Activated naive CD4-positive, alpha-beta T cell treated with anti-CD3 and anti-CD28 coated beads, Interleukin-2, amount 50 U/mL, for 24 hours (primary cell): ENCODE measurements at regions not wholly inside any gene's neighbourhood (a gene's known extent, or its start where the extent isn't known, plus 50 kb on each side); places are given as distances from the start of the nearest gene placed in this dataset.
A peak's percentile ranks its signal among the peaks of the same experiment; 100 is the strongest.

Experiments
- H3K27ac Mint-ChIP-seq: one replicate; pipeline ENCODE4 v1.8.0; 2021; ENCODE audit warnings: mild to moderate bottlenecking, mixed read lengths
- H3K27me3 Mint-ChIP-seq: one replicate; pipeline ENCODE4 v1.8.0; 2021; ENCODE audit warnings: mixed read lengths
- H3K36me3 Mint-ChIP-seq: one replicate; pipeline ENCODE4 v1.8.0; 2021; ENCODE audit warnings: mixed read lengths
- H3K4me1 Mint-ChIP-seq: one replicate; pipeline ENCODE4 v1.8.0; 2021; ENCODE audit warnings: mixed read lengths
- H3K4me3 Mint-ChIP-seq: one replicate; pipeline ENCODE4 v1.8.0; 2021; ENCODE audit warnings: mild to moderate bottlenecking, mixed read lengths
- H3K9me3 Mint-ChIP-seq: one replicate; pipeline ENCODE4 v1.8.0; 2021; ENCODE audit warnings: mixed read lengths

DNA sequence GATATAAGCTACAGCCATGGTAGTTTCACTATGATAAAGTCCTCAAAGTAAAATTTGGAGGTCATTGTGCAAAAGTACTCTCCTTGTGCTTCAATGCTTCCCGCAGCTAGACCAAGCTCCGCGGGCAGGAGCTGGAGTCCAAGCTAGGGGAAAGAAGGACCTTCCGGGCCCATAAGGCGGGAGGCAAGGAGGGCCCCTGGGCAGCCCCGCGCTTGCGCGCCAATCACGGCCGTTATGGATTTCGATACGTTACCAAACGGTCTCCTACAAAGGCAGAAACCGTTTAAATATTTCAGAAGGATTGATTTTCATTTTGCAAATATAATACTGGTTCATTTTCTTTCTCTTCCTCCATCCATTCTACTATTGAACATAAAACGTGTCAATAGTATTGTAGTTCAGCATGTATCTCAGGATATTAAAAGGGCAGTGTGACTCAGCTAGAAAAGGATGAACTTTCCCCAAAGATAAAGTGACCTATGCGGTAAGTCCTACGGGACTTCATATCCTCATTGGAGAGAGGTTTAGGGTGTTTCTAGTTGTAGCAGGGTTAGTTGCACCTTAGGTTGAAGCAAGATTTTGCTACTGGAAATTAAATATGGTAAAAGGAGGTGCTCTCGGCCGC lies 128.0 kb downstream of the KIF20B start:
- no peak overlapping the region for H3K4me3 Mint-ChIP-seq
- no peak overlapping the region for H3K27ac Mint-ChIP-seq
- no peaks in the 10 kb centered on the region for H3K36me3 Mint-ChIP-seq
- no peaks in the 10 kb centered on the region for H3K9me3 Mint-ChIP-seq
- peaks cover 10% of the 10 kb centered on the region for H3K27me3 Mint-ChIP-seq
- no peaks in the 10 kb centered on the region for H3K4me1 Mint-ChIP-seq

DNA sequence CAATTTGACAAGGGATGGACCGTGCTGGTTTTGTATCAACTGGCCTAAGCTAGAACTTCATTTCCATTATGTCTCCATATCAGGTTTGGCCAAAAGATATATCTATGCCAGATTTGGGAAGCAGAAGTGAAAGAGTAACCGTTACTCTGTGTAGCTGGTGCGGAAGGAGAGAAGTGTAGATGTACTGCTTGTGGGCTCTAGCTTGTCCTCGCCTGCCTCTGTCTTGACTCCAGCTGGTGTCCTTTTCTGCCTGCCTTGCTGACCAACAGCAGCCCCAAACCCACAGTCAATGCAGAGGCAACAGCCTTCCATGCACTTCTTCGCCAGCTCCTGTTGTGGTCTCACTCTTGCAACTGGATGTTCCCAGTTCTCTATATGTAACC lies 128.5 kb downstream of the KIF20B start:
- H3K4me3 Mint-ChIP-seq = no peak overlapping the region

DNA sequence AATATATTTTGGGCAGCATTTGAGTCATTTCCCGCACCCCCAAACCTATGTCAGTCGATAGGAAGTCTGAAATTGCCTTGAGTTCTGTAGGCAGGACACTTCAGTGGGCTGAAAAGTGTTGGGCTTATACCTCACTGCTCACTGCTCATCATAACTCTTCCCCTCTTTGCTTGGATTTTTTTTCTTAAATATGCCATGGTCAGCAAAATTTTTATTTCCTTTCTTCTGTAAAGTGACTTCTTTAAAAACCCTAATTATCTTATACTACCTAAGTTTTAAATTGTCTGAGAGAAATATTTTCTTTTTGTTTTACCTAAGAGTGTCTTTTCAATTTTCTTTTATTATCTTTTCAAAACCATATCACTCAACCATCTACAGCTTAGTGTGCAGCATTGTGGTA lies 129.2 kb downstream of the KIF20B start:
- Mint-ChIP-seq H3K4me1 (no peaks in the 10 kb centered on the region), H3K36me3 (no peaks in the 10 kb centered on the region), H3K9me3 (no peaks in the 10 kb centered on the region), H3K27ac (no peak overlapping the region), H3K4me3 (no peak overlapping the region), H3K27me3 (peaks cover 10% of the 10 kb centered on the region)

More for the DNA sequence above, 128.5 kb downstream of the KIF20B start:
- H3K27ac Mint-ChIP-seq = no peak overlapping the region
- H3K27me3 Mint-ChIP-seq = peaks cover 10% of the 10 kb centered on the region
- no peaks in the 10 kb centered on the region for H3K9me3 Mint-ChIP-seq
- no peaks in the 10 kb centered on the region for H3K36me3 Mint-ChIP-seq
- no peaks in the 10 kb centered on the region for H3K4me1 Mint-ChIP-seq

DNA sequence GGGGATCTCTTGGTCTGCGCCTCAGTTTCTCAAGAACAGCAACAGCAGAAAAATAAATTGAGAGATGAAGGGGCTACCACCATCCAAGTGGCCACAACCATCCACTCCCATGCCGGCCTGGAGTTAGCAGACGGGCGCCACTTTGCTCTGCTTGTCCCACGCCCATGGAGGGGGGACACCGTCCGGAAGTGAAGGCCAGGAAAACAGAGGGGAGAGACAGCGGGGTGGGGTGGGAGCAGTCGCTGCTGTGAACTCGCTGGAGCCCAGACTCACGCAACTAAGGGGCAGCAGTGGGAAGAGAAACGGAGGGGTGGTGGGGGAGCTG lies 135.4 kb downstream of the KIF20B start:
- H3K27me3 Mint-ChIP-seq = peaks cover 5% of the 10 kb centered on the region
- no peaks in the 10 kb centered on the region for H3K9me3 Mint-ChIP-seq
- H3K36me3 Mint-ChIP-seq = no peaks in the 10 kb centered on the region
- peak overlapping the region; percentile 56 for H3K27ac Mint-ChIP-seq
- H3K4me1 Mint-ChIP-seq = peaks cover 16% of the 10 kb centered on the region
- H3K4me3 Mint-ChIP-seq = peak overlapping the region; percentile 87

DNA sequence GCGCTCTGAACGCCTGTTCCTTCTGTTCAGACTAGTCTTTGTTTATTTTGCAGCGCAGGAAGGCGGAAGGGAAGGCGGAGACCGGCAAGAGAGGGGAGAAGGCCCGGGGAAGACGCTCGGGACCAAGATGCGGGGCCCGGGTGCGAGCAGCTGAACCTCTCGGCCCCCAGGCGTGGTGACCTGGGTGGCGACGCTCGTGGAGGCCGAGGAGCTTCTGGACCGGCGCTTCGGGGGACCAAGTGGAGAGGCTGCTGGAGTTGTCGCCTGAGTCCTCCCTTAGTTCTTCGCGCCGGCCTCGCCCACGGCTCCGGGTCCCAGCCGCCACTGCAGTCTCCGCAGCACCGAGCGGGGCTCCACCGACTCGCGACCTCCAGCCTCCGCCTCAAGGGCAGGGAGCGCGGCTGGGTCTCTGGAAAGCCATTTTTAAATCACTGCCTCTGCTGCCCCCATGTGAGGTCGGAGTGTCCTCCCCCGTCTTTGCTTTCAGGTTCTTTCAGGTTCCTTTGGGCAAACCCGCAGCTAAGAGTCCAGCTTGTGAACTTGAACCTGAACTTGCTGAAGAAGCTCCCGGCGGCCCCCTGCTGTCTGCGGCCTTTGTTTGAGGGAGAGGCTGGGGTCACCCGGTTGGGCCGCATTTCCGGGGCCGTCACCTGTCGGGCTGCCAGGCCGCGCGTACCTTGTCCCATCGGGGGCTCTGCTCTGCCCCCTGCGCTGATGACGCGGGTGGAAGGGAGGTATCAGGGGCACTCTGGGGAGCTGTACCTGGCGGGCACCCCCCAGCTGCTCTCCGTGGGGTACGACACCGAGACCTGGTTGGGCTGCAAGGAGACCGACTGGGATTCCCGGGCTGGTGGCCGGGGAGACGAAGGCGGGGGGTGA lies 136.0 kb downstream of the KIF20B start:
- H3K36me3 Mint-ChIP-seq = no peaks in the 10 kb centered on the region
- H3K4me1 Mint-ChIP-seq = peaks cover 16% of the 10 kb centered on the region
- H3K4me3 Mint-ChIP-seq = peak overlapping the region; percentile 87
- no peaks in the 10 kb centered on the region for H3K9me3 Mint-ChIP-seq
- peak overlapping the region; percentile 56 for H3K27ac Mint-ChIP-seq
- H3K27me3 Mint-ChIP-seq = peaks cover 4% of the 10 kb centered on the region

DNA sequence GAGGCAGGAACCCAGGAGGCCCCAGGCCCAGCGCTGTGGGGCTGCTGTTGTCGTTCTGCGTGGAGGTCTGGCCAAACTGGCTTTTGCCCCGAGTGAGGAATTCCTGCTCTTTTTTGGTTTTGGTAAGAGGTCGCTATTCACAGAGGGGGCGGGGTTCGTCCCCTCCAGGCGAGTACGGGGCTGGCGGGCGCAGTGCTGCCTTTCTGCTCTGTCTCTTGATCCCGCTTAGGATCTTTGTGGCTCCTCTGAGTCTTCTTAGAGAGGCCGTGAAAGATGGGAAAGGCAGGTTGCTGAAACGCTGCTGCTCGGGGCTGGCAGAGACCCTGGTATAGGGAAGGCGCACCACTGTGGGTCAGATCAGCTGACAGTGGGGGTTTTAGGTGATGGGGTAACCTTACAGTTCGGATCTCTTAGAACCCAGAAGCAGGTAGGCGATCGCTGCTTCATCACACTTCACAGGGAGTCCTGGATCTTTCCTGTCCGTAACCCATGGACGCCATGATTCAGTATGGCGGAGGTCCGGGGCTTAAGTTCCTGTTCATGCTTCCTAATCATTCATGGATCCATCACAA lies 136.7 kb downstream of the KIF20B start:
- Mint-ChIP-seq H3K4me3 (peak overlapping the region; percentile 87), H3K36me3 (no peaks in the 10 kb centered on the region), H3K4me1 (peaks cover 16% of the 10 kb centered on the region), H3K9me3 (no peaks in the 10 kb centered on the region), H3K27me3 (no peaks in the 10 kb centered on the region), H3K27ac (no peak overlapping the region)

DNA sequence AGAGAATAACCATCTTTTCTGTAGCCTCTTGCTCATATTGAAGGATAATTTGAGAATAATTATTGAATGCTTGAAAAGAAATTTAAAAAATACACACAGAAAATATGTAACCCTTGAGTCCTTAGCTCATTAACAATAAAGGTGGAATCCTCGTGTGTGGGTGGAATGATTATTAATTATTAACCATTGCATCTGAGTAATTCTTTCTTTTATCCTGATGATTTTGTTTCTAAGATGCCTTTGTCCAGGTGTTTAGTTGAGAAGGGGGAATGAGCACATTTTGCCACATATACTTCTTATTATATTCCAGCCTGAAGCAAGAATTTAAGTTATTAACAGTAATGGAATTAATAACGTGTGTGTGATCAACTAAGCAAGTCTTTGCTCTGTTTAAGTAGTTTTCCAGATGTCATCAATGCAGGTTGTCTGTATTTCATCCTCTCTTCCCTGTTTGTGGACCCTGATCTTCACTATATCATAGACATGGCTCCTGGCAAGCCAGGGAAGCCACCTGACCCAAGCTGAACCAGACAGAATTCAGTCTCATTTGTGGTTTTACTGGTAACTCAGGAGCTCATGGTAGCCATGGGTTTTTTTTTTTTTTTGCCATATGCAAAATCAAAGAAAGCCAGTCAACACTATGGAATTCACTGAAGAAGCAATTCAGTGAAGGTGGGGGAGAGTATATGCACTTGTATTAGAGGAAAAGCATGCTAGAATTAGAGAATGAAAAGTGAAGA lies 144.3 kb downstream of the KIF20B start:
- H3K36me3 Mint-ChIP-seq = peaks cover 3% of the 10 kb centered on the region
- peaks cover 4% of the 10 kb centered on the region for H3K27me3 Mint-ChIP-seq
- no peaks in the 10 kb centered on the region for H3K4me1 Mint-ChIP-seq
- no peak overlapping the region for H3K4me3 Mint-ChIP-seq
- H3K9me3 Mint-ChIP-seq = no peaks in the 10 kb centered on the region
- H3K27ac Mint-ChIP-seq = no peak overlapping the region

DNA sequence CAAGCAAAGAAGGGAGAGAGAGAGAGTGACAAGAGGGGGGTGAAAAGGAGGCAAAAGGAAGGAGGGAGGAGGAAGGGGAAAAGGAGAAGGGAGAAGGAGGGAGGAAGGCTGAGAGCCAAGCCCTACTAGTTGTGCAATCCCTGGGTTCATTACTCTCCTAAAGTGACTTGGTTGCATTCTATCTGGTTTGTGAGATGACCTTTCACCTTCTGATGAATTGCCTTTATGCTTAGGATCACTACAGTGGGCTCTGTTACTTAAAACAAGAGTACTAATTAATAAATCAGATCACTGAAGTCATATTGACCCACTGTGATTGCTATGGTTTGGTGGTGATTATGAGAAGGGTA lies 144.9 kb downstream of the KIF20B start:
- Mint-ChIP-seq H3K27me3 (peaks cover 4% of the 10 kb centered on the region), H3K27ac (no peak overlapping the region), H3K4me1 (no peaks in the 10 kb centered on the region), H3K9me3 (no peaks in the 10 kb centered on the region), H3K4me3 (no peak overlapping the region), H3K36me3 (peaks cover 3% of the 10 kb centered on the region)

DNA sequence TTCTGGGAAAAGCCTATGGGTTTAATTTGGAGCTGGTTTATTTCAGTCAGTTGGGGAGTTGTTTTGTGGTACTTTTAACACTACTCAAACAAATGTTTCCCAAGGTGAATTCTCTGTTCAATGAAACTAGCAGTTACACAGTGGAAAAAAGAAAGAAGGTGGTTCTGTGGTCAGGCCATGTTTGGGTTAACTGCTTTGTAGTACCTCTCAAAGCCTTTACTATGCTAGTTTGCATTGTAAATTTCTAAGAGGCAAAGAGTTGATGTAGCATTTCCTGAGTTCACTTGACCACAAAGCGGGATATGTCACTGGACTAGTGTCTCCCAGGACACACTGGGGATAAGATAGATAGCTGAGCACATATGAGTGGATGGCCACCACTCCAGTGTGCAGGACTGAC lies 145.4 kb downstream of the KIF20B start:
- H3K36me3 Mint-ChIP-seq = peaks cover 3% of the 10 kb centered on the region
- H3K9me3 Mint-ChIP-seq = no peaks in the 10 kb centered on the region
- H3K4me3 Mint-ChIP-seq = no peak overlapping the region
- no peaks in the 10 kb centered on the region for H3K4me1 Mint-ChIP-seq
- H3K27ac Mint-ChIP-seq = no peak overlapping the region
- peaks cover 4% of the 10 kb centered on the region for H3K27me3 Mint-ChIP-seq

DNA sequence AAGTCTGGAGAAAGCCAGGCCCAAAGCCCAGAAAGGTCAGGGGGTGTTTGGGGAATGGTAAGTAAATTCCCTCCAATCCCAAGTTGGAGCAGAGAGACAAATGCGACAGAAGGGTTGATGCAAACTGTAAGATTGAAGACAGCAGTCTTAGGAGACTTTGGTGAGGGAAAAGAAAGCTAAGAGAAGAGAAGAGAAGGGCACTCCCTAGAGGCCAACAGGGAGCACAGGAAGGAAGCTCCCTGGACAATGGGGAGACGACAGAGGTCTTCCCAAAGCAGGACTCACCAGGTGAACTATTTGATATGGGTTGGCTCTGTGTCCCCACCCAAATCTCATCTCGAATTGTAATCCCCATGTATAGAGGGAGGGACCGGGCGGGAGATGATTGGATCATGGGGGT lies 151.5 kb downstream of the KIF20B start:
- Mint-ChIP-seq H3K4me1 (no peaks in the 10 kb centered on the region), H3K27ac (no peak overlapping the region), H3K36me3 (no peaks in the 10 kb centered on the region), H3K9me3 (no peaks in the 10 kb centered on the region), H3K4me3 (no peak overlapping the region), H3K27me3 (no peaks in the 10 kb centered on the region)

DNA sequence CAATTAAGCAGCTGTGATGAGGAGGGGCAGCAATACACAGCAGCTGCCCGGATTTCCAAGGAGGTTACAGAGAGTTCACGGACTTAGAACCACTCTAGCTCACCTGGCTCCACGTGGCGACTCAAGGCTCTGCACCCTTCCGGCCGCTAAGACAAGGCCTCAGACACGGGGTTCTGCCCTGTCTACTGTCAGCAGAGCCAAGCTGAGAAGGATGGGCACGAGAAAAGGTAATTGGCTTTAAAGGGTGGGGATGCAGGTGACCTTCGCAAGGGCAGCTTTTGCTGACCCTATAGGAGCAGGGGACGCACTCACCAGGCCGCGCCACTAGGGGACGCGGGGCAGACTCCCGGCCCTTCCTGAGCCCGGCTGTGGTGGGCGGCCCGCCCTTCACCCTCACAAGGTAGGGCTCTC lies 152.4 kb downstream of the KIF20B start:
- Mint-ChIP-seq H3K27me3 (no peaks in the 10 kb centered on the region), H3K4me3 (no peak overlapping the region), H3K9me3 (no peaks in the 10 kb centered on the region), H3K36me3 (no peaks in the 10 kb centered on the region), H3K27ac (no peak overlapping the region), H3K4me1 (no peaks in the 10 kb centered on the region)

DNA sequence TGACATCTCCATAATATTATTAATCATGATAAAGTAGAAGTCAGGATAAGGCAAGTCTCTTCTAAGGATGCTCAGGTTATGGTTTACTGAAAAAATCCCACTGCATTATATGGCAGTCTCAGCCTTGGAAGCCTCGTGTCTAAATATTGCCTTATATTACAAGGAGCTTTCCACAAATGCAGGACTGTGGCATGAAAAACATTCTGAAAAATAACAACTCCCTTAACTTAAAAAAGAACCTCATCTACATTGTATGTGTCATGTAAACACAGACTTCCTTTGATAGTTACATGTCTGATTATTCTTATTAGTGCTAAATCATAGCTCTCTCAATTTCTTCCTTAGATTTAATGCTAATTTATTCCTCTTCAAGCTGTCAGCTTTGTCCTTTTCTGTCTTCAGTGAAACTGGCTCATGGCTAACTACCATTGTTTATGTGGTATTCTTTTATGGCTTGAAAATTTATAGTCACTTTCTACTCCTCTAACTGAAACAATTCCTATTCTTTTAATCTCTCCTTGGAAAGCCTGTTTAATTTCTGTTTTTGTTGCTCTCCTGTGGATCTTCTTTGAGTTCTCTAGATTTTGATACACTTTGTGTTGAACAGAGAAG lies 156.1 kb downstream of the KIF20B start:
- Mint-ChIP-seq H3K9me3 (no peaks in the 10 kb centered on the region), H3K4me1 (peaks cover 34% of the 10 kb centered on the region)

DNA sequence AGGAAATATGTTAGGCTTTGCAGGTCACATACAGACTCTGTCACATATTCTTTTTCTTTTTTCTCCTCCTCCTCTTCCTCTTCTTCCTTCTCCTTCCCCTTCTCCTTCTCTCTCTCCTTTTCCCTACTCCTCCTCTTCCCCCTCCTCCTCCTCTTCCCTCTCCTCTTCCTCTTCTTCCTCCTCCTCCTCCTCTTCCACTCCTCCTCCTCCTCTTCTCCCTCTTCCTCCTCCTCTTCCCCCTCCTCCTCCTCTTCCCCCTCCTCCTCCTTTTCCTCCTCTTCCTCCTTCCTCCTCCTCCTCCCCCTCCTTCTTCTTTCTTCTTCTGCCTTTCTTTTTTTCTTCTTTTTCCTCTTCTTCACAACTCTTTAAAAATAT lies 159.8 kb downstream of the KIF20B start:
- no peaks in the 10 kb centered on the region for H3K27me3 Mint-ChIP-seq
- H3K27ac Mint-ChIP-seq = peak overlapping the region; percentile 91
- H3K4me3 Mint-ChIP-seq = peak overlapping the region; percentile 53
- H3K4me1 Mint-ChIP-seq = peaks cover 37% of the 10 kb centered on the region
- no peaks in the 10 kb centered on the region for H3K36me3 Mint-ChIP-seq
- H3K9me3 Mint-ChIP-seq = no peaks in the 10 kb centered on the region

More for the DNA sequence above, 156.1 kb downstream of the KIF20B start:
- no peak overlapping the region for H3K4me3 Mint-ChIP-seq
- H3K36me3 Mint-ChIP-seq = no peaks in the 10 kb centered on the region
- no peak overlapping the region for H3K27ac Mint-ChIP-seq
- no peaks in the 10 kb centered on the region for H3K27me3 Mint-ChIP-seq

DNA sequence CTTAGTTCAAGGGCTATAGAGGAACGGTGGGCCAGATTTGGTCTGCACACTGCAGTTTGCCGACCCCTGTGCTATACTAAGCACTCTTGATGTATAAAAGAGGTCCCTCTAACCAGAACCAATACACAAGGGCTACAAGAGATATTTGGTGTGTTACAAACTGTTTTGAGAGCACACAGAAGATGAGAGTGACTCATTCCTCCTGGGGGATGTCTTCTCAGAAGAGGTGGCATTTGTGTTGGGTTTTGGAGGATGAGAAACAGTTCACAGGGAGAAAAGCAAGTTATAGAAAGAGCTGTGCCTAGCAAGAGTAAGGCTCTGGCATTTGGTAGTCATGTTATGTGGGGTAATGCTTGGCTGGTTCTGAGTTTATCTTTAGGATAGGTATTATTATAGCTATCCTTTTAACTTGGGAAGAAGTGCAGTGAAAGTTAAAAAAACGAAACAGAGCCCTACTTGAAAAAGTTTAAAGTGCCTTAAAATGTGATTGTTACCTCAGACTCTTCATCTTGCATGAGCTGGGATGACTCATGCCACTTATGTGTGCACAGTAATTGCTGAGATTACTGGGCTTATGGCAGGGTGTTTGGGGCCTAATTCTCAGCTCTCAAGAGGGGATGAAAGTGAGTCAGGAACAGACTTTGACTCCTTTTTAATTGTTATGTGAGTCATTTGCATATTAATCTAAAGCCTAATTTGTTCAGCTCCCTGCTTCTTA lies 160.4 kb downstream of the KIF20B start:
- H3K4me3 Mint-ChIP-seq = peak overlapping the region; percentile 53
- H3K27me3 Mint-ChIP-seq = no peaks in the 10 kb centered on the region
- H3K4me1 Mint-ChIP-seq = peaks cover 37% of the 10 kb centered on the region
- no peaks in the 10 kb centered on the region for H3K36me3 Mint-ChIP-seq
- no peaks in the 10 kb centered on the region for H3K9me3 Mint-ChIP-seq
- peak overlapping the region; percentile 91 for H3K27ac Mint-ChIP-seq

DNA sequence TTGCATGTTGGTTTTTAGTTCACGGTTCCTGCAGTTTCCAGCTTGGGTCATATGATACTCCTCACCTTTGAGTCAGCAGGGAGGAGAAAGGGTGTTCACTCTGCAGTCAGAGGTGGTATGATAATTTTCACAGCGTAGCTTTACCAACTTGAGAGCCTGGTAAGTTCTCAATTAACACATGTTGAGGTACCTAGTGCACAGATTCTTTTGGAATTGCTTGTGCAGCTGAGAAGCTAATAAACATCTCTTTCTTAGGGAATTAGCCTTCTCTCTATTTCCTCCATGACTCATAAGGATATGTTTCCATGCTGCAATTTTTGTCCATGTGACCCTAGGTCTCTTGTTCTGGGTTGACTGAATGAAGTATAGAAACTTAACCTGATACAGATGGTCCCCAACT lies 166.6 kb downstream of the KIF20B start:
- Mint-ChIP-seq H3K4me1 (no peaks in the 10 kb centered on the region), H3K9me3 (no peaks in the 10 kb centered on the region), H3K27me3 (peaks cover 3% of the 10 kb centered on the region), H3K27ac (no peak overlapping the region), H3K4me3 (no peak overlapping the region), H3K36me3 (no peaks in the 10 kb centered on the region)
